22Rv1 (cell line): ENCODE measurements at regions not wholly inside any gene's neighbourhood (a gene's known extent, or its start where the extent isn't known, plus 50 kb on each side); places are given as distances from the start of the nearest gene placed in this dataset.
"Not testable (repeated sequence)": the region's sequence is repeated elsewhere in the genome, so short reads cannot be mapped to it uniquely, and the experiment has no call there.

ENCODE experiments used
- H3K27ac ChIP-seq: fragments of 450-650 bp; 2 replicates; pipeline ENCODE4 v1.5.1; 2017
- ZFX ChIP-seq: fragments of 450-650 bp; IDR thresholded peaks from 2 replicates; pipeline ENCODE4 v1.6.1; 2017; ENCODE audit warnings: antibody characterized with exemption, borderline replicate concordance
- TF ChIP-seq, protein P1 (sequence below): fragments of 450-650 bp; IDR thresholded peaks from 2 replicates; pipeline ENCODE4 v1.5.1; 2017; ENCODE audit warnings: mild to moderate bottlenecking

DNA sequence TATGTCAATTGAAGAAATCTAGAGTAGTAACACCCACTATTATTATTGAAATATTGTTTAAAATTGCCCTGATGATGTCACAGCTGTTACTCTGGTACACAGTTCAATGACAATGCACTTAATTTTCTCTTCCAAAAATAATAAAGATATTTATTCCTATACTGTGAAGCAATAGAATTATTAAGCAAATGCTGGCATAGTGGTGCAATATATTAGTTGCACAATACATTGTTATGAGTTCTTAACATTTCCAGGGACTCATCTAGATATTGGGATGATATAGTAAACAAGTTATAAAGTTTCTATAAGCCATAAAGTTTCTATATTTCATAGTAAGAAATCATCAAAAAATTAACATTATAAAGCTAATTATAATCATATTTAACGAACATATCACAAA, 897.8 kb downstream of the LRFN5 start:
- no peak overlapping the region for H3K27ac ChIP-seq
- no peak for TF ChIP-seq ZFX
- TF ChIP-seq, protein P1, sequence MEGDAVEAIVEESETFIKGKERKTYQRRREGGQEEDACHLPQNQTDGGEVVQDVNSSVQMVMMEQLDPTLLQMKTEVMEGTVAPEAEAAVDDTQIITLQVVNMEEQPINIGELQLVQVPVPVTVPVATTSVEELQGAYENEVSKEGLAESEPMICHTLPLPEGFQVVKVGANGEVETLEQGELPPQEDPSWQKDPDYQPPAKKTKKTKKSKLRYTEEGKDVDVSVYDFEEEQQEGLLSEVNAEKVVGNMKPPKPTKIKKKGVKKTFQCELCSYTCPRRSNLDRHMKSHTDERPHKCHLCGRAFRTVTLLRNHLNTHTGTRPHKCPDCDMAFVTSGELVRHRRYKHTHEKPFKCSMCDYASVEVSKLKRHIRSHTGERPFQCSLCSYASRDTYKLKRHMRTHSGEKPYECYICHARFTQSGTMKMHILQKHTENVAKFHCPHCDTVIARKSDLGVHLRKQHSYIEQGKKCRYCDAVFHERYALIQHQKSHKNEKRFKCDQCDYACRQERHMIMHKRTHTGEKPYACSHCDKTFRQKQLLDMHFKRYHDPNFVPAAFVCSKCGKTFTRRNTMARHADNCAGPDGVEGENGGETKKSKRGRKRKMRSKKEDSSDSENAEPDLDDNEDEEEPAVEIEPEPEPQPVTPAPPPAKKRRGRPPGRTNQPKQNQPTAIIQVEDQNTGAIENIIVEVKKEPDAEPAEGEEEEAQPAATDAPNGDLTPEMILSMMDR, result no peak

DNA sequence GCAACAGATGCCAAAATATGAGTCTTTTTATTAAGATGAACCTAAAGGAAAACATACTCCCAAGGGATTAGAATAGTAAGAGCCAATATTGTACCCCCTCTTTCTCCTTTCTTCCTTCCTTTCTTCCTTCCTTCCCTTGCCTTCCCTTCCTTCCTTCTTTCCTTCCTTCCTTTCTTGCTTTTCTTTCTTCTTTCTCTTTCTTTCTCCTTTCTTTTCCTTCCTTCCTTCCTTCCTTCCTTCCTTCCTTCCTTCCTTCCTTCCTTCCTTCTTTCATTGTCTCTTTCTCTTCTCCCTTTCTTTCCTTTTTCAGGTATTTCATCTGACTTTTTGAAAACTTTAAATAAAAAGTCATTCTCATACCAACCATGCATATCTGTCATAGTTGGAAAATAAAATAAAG, 892.5 kb downstream of the LRFN5 start:
- no peak for TF ChIP-seq ZFX
- TF ChIP-seq, protein P1, result no peak

DNA sequence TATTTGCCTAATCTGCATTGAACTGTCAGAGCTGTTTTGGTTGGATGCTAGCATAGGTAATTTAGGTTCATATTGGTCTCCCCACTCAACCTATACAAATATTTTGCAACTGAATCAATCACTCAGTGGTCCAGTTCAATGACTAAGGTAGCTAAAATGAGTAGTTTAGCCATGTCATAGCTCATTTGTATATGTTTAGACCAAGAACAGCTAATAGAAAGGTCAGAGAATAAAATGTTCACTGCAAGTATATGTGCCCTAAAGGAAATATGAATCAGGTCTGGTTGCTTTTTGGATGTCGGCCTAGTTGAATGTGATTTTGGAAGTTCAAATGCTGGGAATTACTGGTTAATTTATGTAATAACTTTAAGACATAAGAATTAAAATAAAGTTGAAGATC, 883.9 kb downstream of the LRFN5 start:
- TF ChIP-seq, protein P1, result no peak
- no peak for TF ChIP-seq ZFX
- no peak overlapping the region for H3K27ac ChIP-seq

More for the DNA sequence above, 892.5 kb downstream of the LRFN5 start:
- H3K27ac ChIP-seq, result no peak overlapping the region

- no peak overlapping the region for H3K27ac ChIP-seq
- TF ChIP-seq, protein P1, result no peak
- TF ChIP-seq ZFX, result no peak
Observed at GRCh38 chr14:42488965-42489364, 882.3 kb downstream of the LRFN5 start.

GRCh38 chr14:42482345-42482971, 875.8 kb downstream of the LRFN5 start:
- not testable (repeated sequence) for H3K27ac ChIP-seq

DNA sequence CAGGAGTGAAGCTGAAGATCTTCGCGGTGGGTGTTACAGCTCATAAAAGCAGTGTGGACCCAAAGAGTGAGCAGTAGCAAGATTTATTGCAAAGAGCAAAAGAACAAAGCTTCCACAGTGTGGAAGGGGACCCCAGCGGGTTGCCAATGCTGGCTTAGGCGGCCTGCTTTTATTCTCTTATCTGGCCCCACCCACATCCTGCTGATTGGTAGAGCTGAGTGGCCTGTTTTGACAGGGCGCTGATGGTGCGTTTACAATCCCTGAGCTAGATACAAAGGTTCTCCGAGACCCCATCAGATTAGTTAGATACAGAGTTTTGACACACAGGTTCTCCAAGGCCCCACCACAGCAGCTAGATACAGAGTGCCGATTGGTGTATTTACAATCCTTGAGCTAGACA, 875.0 kb downstream of the LRFN5 start:
- H3K27ac ChIP-seq, result not testable (repeated sequence)

DNA sequence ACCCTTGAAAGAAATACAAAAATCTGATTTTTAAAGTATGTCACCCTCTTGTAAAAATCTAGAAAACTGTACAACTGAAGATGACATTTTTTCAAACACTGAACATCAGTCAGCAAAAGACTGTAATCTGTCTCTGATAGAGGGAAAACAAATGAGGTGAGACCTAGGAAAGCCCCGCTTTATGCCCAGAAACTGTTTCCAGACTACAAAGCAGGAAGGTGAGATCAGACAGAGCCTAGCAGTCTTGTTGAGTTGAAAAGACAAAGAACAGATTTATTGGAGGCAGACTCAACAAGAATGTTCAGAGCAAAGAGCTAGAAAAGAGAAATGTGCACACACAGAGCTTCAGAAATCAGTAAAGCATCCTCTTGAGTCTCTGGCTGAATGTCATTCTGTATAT, 873.6 kb downstream of the LRFN5 start:
- no peak overlapping the region for H3K27ac ChIP-seq
- TF ChIP-seq, protein P1, result no peak
- no peak for TF ChIP-seq ZFX

- no peak overlapping the region for H3K27ac ChIP-seq
- no peak for TF ChIP-seq ZFX
- TF ChIP-seq, protein P1, result no peak
Observed at GRCh38 chr14:42475289-42475688, 868.6 kb downstream of the LRFN5 start.
